Stomach (tissue), 4 donors: ENCODE measurements at regions not wholly inside any gene's neighbourhood (a gene's known extent, or its start where the extent isn't known, plus 50 kb on each side); places are given as distances from the start of the nearest gene placed in this dataset.

Experiments
- POLR2A ChIP-seq, 4 donors: fragments of 450-650 bp; IDR thresholded peaks; one replicate each; pipeline ENCODE4 v1.6.1; 2016; ENCODE audit warnings: antibody characterized with exemption in 4 of 4, control low read depth in 2 of 4, mild to moderate bottlenecking in 1 of 4, moderate library complexity in 1 of 4
- TF ChIP-seq, protein P1 (sequence below), 7 experiments: fragments of 450-650 bp in 4 of 7; fragments of 200-600 bp in 3 of 7; sonication (generic) in 3 of 7; IDR thresholded peaks; one replicate each; pipeline ENCODE4 v1.5.1; 2016 to 2019; ENCODE audit warnings: antibody characterized with exemption in 7 of 7, control low read depth in 2 of 7, mild to moderate bottlenecking in 1 of 7

DNA sequence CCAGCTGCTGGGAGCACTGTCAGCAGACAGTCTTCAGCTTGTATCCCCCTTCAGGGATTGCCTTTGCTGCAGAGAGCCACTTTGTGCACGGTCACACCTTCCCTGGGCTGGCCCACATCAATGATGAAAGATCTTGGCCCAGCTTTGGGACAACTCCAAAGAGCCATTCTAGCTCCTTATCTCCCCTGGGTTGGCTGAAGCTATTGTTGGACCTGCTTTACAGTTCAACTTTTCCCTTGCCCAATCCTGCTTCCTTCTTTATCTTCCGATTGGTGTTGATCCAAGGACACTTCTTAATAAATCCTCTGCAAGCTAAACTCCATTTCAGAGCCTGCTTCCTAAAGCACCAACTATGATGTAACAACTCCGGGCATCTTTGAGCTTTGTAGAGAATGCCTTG is 466.4 kb downstream of the KLF12 start:
- TF ChIP-seq, protein P1, sequence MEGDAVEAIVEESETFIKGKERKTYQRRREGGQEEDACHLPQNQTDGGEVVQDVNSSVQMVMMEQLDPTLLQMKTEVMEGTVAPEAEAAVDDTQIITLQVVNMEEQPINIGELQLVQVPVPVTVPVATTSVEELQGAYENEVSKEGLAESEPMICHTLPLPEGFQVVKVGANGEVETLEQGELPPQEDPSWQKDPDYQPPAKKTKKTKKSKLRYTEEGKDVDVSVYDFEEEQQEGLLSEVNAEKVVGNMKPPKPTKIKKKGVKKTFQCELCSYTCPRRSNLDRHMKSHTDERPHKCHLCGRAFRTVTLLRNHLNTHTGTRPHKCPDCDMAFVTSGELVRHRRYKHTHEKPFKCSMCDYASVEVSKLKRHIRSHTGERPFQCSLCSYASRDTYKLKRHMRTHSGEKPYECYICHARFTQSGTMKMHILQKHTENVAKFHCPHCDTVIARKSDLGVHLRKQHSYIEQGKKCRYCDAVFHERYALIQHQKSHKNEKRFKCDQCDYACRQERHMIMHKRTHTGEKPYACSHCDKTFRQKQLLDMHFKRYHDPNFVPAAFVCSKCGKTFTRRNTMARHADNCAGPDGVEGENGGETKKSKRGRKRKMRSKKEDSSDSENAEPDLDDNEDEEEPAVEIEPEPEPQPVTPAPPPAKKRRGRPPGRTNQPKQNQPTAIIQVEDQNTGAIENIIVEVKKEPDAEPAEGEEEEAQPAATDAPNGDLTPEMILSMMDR (IDR thresholded peaks at IDR 0.05): no peak
- TF ChIP-seq POLR2A (IDR thresholded peaks at IDR 0.05): no peak
